HG03066 (cell line): ENCODE measurements at regions not wholly inside any gene's neighbourhood (a gene's known extent, or its start where the extent isn't known, plus 50 kb on each side); places are given as distances from the start of the nearest gene placed in this dataset.
"Not testable (repeated sequence)": the region's sequence is repeated elsewhere in the genome, so short reads cannot be mapped to it uniquely, and the experiment has no call there.

Experiments
- ATAC-seq: cut with Tn5 transposase; IDR thresholded peaks from one replicate; pipeline ENCODE4 v1.9.1; 2021; ENCODE audit warnings: low read depth; ENCODE audit not compliant: unreplicated experiment

DNA sequence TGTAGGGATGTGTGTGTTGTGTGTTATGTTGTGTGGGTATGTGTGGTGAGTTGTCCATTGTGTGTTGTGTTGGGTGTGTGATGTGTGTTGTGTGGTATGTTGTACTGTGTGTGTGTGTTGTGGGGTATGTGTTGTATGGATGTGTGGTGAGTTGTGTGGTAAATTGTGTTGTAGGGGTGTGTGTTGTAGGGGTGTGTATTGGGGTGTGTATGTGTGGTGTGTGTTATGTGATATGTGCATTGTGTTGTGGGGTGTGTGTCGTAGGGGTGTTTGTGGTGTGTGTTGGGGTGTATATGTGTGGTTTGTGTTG, 97.8 kb upstream of the PODXL start:
- no peak for ATAC-seq

DNA sequence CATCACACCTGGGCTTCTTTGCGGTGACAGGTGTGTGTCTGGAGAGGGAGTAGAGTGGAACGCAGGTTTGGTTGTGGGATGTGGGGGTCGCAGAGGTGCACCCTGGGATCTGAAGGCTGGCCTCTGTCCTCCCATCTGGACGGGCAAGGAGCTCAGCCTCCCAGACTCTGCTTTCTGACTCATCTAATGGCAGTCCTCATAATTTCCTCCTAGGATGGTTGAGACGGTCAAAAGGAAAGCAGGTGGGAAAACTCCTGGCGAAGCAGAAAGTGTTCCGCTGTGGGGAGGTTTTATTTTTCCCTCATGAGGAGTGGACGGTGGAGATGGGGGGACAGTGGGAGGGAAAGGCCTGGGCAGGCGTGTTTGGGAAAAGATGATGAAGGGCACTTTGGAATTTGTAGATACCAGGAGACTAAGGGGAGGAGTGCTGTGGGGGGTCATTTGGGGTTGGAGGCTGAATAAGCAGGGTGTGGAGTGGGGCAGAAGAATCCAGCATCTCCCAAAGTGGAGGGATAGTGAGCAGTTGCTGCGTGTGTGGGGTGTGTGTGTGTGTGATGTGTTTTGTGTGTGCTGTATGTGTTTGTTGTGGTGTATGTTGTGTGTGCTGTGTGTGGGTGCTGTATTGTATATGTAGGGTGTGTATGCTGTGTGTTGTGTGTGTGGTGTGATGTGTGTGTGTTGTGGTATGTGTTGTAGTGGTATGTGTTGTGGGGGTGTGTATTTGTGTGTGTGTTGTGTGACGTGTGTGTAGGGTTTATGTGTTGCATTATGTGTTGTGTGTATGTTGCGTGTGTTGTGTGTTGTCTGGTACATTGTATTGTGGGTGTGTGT, 97.2 kb upstream of the PODXL start:
- ATAC-seq: no peak

GRCh38 chr7:131652934-131653333, 96.5 kb upstream of the PODXL start:
- ATAC-seq: no peak

DNA sequence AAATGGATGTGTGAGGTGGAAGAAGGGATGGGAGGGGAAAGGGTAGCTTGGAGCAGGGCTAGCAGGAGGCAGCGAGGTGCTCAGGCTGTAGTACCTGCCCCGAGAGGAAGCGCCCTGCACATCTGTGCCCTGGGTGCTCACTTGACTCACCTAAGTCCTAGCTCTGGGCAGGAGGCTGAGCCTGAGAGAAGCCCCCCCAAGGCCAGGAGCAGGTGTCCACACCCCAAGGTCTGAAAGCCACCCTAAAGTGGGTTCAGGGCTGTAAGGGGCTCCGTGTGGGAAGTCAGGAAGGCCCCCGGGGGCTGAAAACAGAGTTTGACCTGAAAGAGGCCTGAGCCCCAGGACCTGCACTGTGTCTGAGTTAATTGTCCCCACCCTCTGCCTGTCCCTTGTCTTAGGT, 95.8 kb upstream of the PODXL start:
- no peak for ATAC-seq

GRCh38 chr7:131649879-131650278, 93.5 kb upstream of the PODXL start:
- no peak for ATAC-seq

- no peak for ATAC-seq
Observed at GRCh38 chr7:131649003-131649541, 92.6 kb upstream of the PODXL start.

DNA sequence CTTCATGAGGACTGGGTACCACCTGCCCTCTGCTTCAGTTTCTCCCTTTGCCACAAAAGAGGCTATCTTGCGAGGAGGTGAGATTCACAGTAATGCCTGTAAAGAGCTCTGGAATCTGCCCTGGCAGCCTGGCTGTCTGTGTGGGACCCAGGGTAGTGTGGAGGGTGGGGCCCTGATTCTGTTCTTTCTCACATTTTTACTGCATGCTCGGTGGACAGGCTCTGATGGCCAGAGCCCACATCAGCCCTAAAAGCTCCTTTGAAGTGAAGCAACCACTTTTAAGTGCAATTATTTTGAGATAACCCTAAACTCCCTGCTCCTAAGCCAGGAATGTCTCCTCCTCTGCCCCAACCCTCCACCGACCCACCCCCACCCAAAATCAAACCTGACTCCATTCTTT, 92.1 kb upstream of the PODXL start:
- ATAC-seq: no peak

- ATAC-seq: no peak
Observed at GRCh38 chr7:131646203-131646602, 89.8 kb upstream of the PODXL start.

GRCh38 chr7:131642429-131642828, 86.0 kb upstream of the PODXL start:
- no peak for ATAC-seq

DNA sequence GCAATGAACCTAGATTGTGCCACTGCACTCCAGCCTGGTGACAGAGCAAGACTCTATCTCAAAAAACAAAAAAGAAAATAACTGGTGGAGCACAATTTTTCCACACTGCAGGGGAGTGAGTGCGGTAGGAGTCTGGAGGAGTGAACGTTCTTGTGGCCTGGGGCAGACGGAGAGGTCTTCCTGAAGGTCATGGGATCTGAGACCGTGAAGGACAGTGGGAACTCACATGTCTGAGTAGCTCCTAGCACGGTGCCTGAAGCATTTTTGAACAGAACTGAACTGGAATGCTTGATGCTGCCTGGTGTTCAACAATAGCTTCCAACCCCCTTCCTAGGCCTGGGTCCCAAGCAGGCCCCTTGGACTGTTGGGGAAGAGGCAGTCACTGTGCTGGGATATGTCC, 84.3 kb upstream of the PODXL start:
- no peak for ATAC-seq

- ATAC-seq: no peak
Observed at GRCh38 chr7:131638641-131639430, 82.4 kb upstream of the PODXL start.

DNA sequence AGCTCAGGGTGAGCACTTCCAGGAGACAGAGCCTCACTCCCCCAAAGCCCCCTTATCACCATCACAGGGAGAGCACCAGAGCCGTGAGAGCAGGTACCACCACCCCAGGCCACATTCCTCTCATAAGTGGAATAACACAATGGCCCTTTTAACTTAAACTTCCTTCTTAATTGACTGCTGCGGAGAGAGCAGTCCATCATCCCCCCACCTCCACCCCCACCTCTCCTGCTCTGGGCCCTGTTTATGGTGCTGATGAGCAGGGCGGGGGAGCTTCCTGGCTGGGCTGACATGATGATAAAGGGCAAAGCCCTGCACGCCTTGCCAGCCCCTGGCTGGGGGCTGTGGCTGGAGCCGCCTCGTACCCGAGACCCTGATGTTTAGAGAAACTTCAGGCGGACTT, 81.4 kb upstream of the PODXL start:
- ATAC-seq: no peak

DNA sequence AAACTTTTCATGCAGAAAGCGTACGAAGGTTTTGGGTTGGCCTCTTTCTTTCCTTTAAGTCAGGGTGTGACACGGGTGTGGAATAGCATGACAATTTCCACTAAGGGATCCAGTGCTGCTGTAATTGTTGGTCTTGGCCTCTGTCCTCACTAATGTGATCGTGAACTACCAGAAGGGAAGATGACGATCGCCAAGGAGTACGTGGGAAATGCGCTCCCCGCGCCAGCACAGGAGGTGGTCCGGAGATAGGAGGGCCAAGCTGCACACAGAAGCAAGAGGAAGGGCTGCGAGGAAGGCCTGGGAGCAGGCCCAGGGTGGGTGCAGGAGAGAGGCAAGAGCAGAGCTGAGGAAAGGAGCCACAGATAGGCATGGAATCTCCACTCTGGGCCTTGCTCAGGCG, 79.7 kb upstream of the PODXL start:
- no peak for ATAC-seq

DNA sequence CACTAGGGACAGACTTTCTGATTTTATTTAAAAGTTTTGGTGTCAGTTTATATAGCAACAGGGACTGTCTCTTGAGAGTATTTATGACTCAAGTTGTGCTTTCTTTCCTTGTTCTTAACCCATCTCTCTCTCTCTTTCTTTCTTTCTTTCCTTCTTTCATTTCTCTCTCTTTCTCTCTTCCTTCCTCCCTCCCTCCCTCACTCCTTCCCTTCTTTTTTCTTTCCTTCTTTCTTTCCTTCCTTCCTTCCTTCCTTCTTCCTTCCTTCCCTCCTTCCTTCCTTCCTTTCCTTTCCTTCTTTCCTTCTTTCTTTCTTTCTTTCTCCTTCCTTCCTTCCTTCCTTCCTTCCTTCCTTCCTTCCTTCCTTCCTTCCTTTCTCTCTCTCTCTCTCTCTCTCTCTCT, 77.8 kb upstream of the PODXL start:
- not testable (repeated sequence) for ATAC-seq

- ATAC-seq: no peak
Observed at GRCh38 chr7:131633342-131633843, 77.0 kb upstream of the PODXL start.

- ATAC-seq: no peak
Observed at GRCh38 chr7:131630427-131630826, 74.0 kb upstream of the PODXL start.

DNA sequence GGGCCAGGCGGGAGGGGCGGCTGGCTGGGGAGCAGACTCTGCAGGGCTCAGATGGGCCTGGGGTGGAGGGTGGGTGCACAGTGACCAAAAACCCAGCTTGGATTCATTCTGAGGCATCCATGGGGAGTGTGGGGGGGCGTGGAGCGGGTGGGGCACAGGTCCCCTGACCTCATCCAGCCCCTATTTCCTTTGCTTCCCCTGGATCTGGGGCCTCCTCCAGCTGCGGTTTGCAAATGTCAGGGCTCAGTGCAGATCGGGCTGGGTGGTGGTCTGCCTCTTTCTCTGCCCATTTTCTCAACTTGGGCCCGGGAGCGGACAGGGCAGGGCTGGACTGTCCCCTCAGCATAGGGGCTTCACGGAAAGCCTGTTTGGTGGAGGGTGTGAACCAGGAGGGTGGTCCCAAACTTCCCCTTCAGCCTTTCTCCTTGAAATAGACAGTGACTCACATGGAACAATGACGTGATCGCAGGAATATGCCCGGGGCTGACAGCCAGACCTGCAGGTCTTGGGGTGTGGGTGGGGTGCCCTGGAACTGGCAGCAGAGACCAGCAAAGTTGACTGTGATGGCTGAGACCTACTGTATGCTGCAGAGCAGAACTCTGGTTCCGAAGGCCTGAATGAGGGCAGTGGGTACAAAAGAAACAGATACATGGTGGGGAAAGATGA, 72.9 kb upstream of the PODXL start:
- ATAC-seq: no peak

- ATAC-seq: no peak
Observed at GRCh38 chr7:131628634-131629033, 72.2 kb upstream of the PODXL start.

- no peak for ATAC-seq
Observed at GRCh38 chr7:131627735-131628190, 71.3 kb upstream of the PODXL start.

DNA sequence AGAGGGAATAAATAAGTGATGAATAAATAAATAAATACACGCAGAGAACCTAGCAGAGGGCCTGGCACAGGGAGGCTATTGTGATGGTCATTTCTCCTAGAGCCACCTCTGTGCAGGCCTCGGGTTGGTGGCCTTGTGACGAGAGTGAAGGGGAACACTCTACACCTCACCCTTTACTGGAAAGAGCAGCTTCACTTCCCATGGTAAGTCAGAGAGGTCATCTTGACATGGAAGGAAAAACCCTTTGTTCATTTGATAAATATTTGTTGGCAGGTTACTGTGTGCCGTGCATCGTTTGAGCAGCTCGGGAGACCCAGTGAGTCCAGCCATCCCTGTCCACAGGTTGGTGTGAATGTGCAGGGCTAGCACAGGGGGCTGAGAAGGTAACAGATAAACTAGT, 70.2 kb upstream of the PODXL start:
- ATAC-seq: no peak

GRCh38 chr7:131625817-131626372, 69.5 kb upstream of the PODXL start:
- ATAC-seq: no peak
